ENCODE measurements at regions not wholly inside any gene's neighbourhood (a gene's known extent, or its start where the extent isn't known, plus 50 kb on each side); places are given as distances from the start of the nearest gene placed in this dataset.

DNA sequence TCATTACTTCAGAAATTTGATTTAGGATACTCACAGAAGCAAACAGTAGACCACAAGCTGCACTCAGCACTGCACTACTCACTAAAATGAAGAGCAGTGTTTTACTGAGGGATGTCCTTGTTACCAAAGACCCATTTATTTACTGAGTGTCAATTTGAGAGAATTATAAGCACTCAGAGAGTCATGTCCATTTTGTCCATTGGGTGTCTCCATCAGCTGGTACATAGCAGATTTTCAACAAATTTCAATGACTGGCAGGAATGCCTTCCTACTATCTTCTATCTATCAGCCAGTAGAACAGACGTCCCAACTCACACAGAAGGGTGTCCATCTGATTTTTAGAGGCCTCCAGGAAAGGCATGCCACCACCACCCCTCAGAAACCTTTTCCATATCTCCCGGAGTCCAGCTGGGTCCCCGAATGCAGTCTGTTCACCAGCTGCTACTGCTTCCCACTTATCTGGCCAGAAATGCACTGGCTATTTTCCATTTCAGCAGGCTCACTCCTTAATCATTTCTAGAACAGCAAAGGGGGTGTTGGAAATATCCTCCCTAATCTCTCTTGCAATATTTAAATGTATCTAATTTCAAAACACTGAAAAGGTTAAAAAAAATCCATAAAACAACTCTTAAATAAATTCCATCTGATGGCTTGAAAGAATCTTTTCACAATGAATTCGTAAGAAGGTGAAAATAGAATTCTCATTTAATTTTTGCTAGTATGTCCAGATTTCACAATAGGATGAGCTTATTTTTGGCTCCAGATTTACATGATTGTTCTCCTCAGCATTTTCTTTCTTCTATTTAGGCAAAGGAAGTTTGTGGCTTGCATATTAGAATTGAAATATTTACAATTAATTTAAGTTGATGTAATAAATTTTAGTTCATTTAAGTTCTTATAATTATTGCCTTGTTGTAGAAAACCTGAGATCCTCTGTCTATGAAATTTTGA is 1164.0 kb upstream of the CELF2 start:
- TF ChIP-seq, protein P1, sequence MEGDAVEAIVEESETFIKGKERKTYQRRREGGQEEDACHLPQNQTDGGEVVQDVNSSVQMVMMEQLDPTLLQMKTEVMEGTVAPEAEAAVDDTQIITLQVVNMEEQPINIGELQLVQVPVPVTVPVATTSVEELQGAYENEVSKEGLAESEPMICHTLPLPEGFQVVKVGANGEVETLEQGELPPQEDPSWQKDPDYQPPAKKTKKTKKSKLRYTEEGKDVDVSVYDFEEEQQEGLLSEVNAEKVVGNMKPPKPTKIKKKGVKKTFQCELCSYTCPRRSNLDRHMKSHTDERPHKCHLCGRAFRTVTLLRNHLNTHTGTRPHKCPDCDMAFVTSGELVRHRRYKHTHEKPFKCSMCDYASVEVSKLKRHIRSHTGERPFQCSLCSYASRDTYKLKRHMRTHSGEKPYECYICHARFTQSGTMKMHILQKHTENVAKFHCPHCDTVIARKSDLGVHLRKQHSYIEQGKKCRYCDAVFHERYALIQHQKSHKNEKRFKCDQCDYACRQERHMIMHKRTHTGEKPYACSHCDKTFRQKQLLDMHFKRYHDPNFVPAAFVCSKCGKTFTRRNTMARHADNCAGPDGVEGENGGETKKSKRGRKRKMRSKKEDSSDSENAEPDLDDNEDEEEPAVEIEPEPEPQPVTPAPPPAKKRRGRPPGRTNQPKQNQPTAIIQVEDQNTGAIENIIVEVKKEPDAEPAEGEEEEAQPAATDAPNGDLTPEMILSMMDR (conservative IDR thresholded peaks at IDR 0.05), result no peak
- TF ChIP-seq EZH2 (IDR thresholded peaks at IDR 0.05; ENCODE audit: low read depth), result no peak
